ENCODE measurements at regions not wholly inside any gene's neighbourhood (a gene's known extent, or its start where the extent isn't known, plus 50 kb on each side); places are given as distances from the start of the nearest gene placed in this dataset.

DNA sequence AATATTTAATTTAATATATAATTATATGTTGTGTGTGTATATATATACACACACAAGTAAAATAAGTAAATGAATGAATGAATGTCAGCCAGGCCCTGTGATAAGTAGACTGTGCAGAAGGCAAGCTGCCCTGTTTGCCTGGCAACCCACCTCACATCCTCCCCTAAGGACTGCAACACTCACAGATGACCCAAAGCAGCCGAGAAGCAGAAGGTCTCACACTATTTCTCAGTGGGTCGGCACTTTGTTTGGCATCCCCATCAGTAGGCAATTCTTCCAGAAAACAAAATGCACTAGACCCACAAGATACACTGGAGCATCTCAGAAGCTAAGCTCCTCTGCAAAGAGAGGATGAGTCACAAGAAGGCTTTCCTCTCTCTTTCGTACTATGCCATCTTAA is 152.1 kb upstream of the GRAMD2B start:
- intact Hi-C loops (cut with micrococcal nuclease; ENCODE audit: unreplicated experiment) = no loop called here
- ChIA-PET CTCF (ENCODE audit: unreplicated experiment) (no interaction called here), POLR2A (no interaction called here)
- TF ChIP-seq EZH2phosphoT487 (IDR thresholded peaks at IDR 0.05; ENCODE audit: borderline replicate concordance, low read depth, low read length) = no peak
- no peak for TF ChIP-seq CTCF (conservative IDR thresholded peaks at IDR 0.05; ENCODE audit: low read length)
- no peak overlapping the region for H3K27ac ChIP-seq (ENCODE audit: low read depth, low read length, poor library complexity, severe bottlenecking)
- no peaks in the 10 kb centered on the region for H3K4me1 ChIP-seq (ENCODE audit: insufficient read depth, low read length, poor library complexity, severe bottlenecking)
- no peak overlapping the region for H3K4me3 ChIP-seq (ENCODE audit: low read depth, low read length, poor library complexity, severe bottlenecking)
- no peaks in the 10 kb centered on the region for H3K9me2 ChIP-seq (ENCODE audit: insufficient read depth, low read length)
- H4K20me1 ChIP-seq (ENCODE audit: insufficient read depth, low read length) = no peaks in the 10 kb centered on the region
- DNase-seq (ENCODE audit: low spot score) = no peak
- no peaks in the 10 kb centered on the region for H3K79me2 ChIP-seq (ENCODE audit: insufficient read depth, low read depth, low read length)
- BruUV-seq (replicated peaks) = no TSS peak
- H3K4me2 ChIP-seq (ENCODE audit: low read length) = no peak overlapping the region
- H2AFZ ChIP-seq (ENCODE audit: low read length) = no peak overlapping the region
- no peaks in the 10 kb centered on the region for H3K36me3 ChIP-seq (ENCODE audit: insufficient read depth, low read length)
- no peaks in the 10 kb centered on the region for H3K9me3 ChIP-seq (ENCODE audit: low read length)

- no peaks in the 10 kb centered on the region for H4K20me1 ChIP-seq (ENCODE audit: insufficient read depth, low read length)
- no peak for DNase-seq (ENCODE audit: low spot score)
- H3K4me1 ChIP-seq (ENCODE audit: insufficient read depth, low read length, poor library complexity, severe bottlenecking) = no peaks in the 10 kb centered on the region
- no peak for TF ChIP-seq EZH2phosphoT487 (IDR thresholded peaks at IDR 0.05; ENCODE audit: borderline replicate concordance, low read depth, low read length)
- TF ChIP-seq CTCF (conservative IDR thresholded peaks at IDR 0.05; ENCODE audit: low read length) = no peak
- no peak overlapping the region for H3K27ac ChIP-seq (ENCODE audit: low read depth, low read length, poor library complexity, severe bottlenecking)
- CTCF ChIA-PET (ENCODE audit: unreplicated experiment) = no interaction called here
- no peaks in the 10 kb centered on the region for H3K79me2 ChIP-seq (ENCODE audit: insufficient read depth, low read depth, low read length)
- BruUV-seq (replicated peaks) = no TSS peak
- H2AFZ ChIP-seq (ENCODE audit: low read length) = no peak overlapping the region
- intact Hi-C loops (cut with micrococcal nuclease; ENCODE audit: unreplicated experiment) = no loop called here
- no peak overlapping the region for H3K4me3 ChIP-seq (ENCODE audit: low read depth, low read length, poor library complexity, severe bottlenecking)
- no peaks in the 10 kb centered on the region for H3K9me3 ChIP-seq (ENCODE audit: low read length)
- H3K36me3 ChIP-seq (ENCODE audit: insufficient read depth, low read length) = no peaks in the 10 kb centered on the region
- H3K4me2 ChIP-seq (ENCODE audit: low read length) = no peak overlapping the region
- POLR2A ChIA-PET = interaction anchor here (0.6 to 1.2 kb wide), 4 partner anchors 19 to 543 kb away, joined by 3 to 5 read pairs (median 4); no protein-coding TSS in a partner anchor
- no peaks in the 10 kb centered on the region for H3K9me2 ChIP-seq (ENCODE audit: insufficient read depth, low read length)
Measured at GRCh38 chr5:126274076-126274762, 149.0 kb upstream of the GRAMD2B start.

DNA sequence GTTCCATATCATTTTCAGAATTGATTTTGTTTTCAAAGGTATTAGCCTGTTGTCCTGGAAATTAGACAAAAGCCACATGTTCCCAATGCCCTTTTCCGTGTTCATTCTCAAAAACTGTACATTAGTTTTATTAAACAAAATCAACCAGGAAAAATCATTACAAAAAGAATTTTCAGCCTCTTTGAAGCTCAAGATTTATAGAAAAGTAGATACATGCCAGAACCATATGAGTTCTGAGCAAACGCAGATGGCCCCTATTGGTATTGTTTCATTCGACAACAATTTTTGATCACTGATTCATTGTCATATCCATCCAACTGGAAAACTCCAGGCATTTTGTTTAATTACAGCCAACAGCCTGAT is 148.5 kb upstream of the GRAMD2B start:
- CTCF ChIA-PET (ENCODE audit: unreplicated experiment) = no interaction called here
- no peak overlapping the region for H3K4me3 ChIP-seq (ENCODE audit: low read depth, low read length, poor library complexity, severe bottlenecking)
- no peak overlapping the region for H2AFZ ChIP-seq (ENCODE audit: low read length)
- intact Hi-C loops (cut with micrococcal nuclease; ENCODE audit: unreplicated experiment) = no loop called here
- no peak overlapping the region for H3K27ac ChIP-seq (ENCODE audit: low read depth, low read length, poor library complexity, severe bottlenecking)
- no peaks in the 10 kb centered on the region for H4K20me1 ChIP-seq (ENCODE audit: insufficient read depth, low read length)
- H3K4me2 ChIP-seq (ENCODE audit: low read length) = no peak overlapping the region
- TF ChIP-seq CTCF (conservative IDR thresholded peaks at IDR 0.05; ENCODE audit: low read length) (no peak), EZH2phosphoT487 (IDR thresholded peaks at IDR 0.05; ENCODE audit: borderline replicate concordance, low read depth, low read length) (no peak)
- no peaks in the 10 kb centered on the region for H3K36me3 ChIP-seq (ENCODE audit: insufficient read depth, low read length)
- no peaks in the 10 kb centered on the region for H3K4me1 ChIP-seq (ENCODE audit: insufficient read depth, low read length, poor library complexity, severe bottlenecking)
- POLR2A ChIA-PET = interaction anchor here (0.6 to 1.2 kb wide), 4 partner anchors 19 to 543 kb away, joined by 3 to 5 read pairs (median 4); no protein-coding TSS in a partner anchor
- no peaks in the 10 kb centered on the region for H3K9me2 ChIP-seq (ENCODE audit: insufficient read depth, low read length)
- no peaks in the 10 kb centered on the region for H3K9me3 ChIP-seq (ENCODE audit: low read length)
- no peak for DNase-seq (ENCODE audit: low spot score)
- no peaks in the 10 kb centered on the region for H3K79me2 ChIP-seq (ENCODE audit: insufficient read depth, low read depth, low read length)
- BruUV-seq (replicated peaks) = no TSS peak
